ENCODE measurements at regions not wholly inside any gene's neighbourhood (a gene's known extent, or its start where the extent isn't known, plus 50 kb on each side); places are given as distances from the start of the nearest gene placed in this dataset.

DNA sequence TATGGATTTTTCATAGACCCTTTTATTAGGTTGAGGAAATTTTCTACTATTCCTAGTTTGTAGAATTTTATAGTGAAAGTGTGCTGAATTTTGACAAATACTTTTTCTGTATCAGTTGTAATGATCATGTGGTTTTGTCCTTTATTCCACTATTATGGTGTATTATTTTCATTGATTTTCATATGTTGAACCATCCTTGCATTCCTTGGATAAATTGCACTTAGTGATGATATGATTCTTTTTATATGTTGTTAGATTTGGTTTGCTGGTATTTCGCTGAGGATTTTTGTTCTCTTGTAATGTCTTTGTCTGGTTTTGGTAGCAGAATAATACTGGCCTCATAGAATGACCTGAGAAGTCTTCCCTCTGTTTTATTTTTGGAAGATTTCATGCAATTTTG lies 140.6 kb upstream of the CDK6 start:
- TF ChIP-seq, protein P1, sequence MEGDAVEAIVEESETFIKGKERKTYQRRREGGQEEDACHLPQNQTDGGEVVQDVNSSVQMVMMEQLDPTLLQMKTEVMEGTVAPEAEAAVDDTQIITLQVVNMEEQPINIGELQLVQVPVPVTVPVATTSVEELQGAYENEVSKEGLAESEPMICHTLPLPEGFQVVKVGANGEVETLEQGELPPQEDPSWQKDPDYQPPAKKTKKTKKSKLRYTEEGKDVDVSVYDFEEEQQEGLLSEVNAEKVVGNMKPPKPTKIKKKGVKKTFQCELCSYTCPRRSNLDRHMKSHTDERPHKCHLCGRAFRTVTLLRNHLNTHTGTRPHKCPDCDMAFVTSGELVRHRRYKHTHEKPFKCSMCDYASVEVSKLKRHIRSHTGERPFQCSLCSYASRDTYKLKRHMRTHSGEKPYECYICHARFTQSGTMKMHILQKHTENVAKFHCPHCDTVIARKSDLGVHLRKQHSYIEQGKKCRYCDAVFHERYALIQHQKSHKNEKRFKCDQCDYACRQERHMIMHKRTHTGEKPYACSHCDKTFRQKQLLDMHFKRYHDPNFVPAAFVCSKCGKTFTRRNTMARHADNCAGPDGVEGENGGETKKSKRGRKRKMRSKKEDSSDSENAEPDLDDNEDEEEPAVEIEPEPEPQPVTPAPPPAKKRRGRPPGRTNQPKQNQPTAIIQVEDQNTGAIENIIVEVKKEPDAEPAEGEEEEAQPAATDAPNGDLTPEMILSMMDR (IDR thresholded peaks at IDR 0.05 in 8 of 11, conservative IDR thresholded peaks at IDR 0.05 in 3 of 11) = no peak
- no peak for TF ChIP-seq POLR2A (IDR thresholded peaks at IDR 0.05)
- TF ChIP-seq POLR2AphosphoS5 (IDR thresholded peaks at IDR 0.05) = no peak
